GM18502 (cell line): ENCODE measurements at regions not wholly inside any gene's neighbourhood (a gene's known extent, or its start where the extent isn't known, plus 50 kb on each side); places are given as distances from the start of the nearest gene placed in this dataset.

Source experiments
- ATAC-seq: cut with Tn5 transposase; IDR thresholded peaks from one replicate; pipeline ENCODE4 v1.9.1; 2021; ENCODE audit warnings: mild to moderate bottlenecking; ENCODE audit not compliant: unreplicated experiment, poor library complexity

- no peak for ATAC-seq
Observed at GRCh38 chr5:167156446-167156845, 1135.0 kb upstream of the WWC1 start.

- no peak for ATAC-seq
Observed at GRCh38 chr5:167158588-167158987, 1132.9 kb upstream of the WWC1 start.

GRCh38 chr5:167160388-167160787, 1131.1 kb upstream of the WWC1 start:
- ATAC-seq, result no peak

GRCh38 chr5:167166696-167167095, 1124.7 kb upstream of the WWC1 start:
- no peak for ATAC-seq

- no peak for ATAC-seq
Observed at GRCh38 chr5:167167191-167167795, 1124.2 kb upstream of the WWC1 start.

- ATAC-seq, result no peak
Observed at GRCh38 chr5:167168971-167169370, 1122.5 kb upstream of the WWC1 start.

- no peak for ATAC-seq
Observed at GRCh38 chr5:167171056-167171455, 1120.4 kb upstream of the WWC1 start.

- no peak for ATAC-seq
Observed at GRCh38 chr5:167177736-167178135, 1113.7 kb upstream of the WWC1 start.

- ATAC-seq, result no peak
Observed at GRCh38 chr5:167180906-167181305, 1110.5 kb upstream of the WWC1 start.

GRCh38 chr5:167205881-167206280, 1085.6 kb upstream of the WWC1 start:
- ATAC-seq, result no peak

- ATAC-seq, result no peak
Observed at GRCh38 chr5:167207081-167207480, 1084.4 kb upstream of the WWC1 start.

- ATAC-seq, result no peak
Observed at GRCh38 chr5:167208911-167209310, 1082.5 kb upstream of the WWC1 start.

- ATAC-seq, result no peak
Observed at GRCh38 chr5:167217097-167217743, 1074.2 kb upstream of the WWC1 start.

- ATAC-seq, result no peak
Observed at GRCh38 chr5:167219298-167219697, 1072.1 kb upstream of the WWC1 start.

- ATAC-seq, result no peak
Observed at GRCh38 chr5:167226386-167226785, 1065.1 kb upstream of the WWC1 start.

- ATAC-seq, result no peak
Observed at GRCh38 chr5:167228134-167228533, 1063.3 kb upstream of the WWC1 start.

- no peak for ATAC-seq
Observed at GRCh38 chr5:167229751-167230150, 1061.7 kb upstream of the WWC1 start.

GRCh38 chr5:167230414-167230813, 1061.0 kb upstream of the WWC1 start:
- ATAC-seq, result no peak

GRCh38 chr5:167232675-167233311, 1058.7 kb upstream of the WWC1 start:
- no peak for ATAC-seq

GRCh38 chr5:167233507-167234220, 1057.8 kb upstream of the WWC1 start:
- no peak for ATAC-seq

- ATAC-seq, result no peak
Observed at GRCh38 chr5:167241436-167242067, 1049.9 kb upstream of the WWC1 start.
